Fibroblast of upper back skin (primary cell): ENCODE measurements at regions not wholly inside any gene's neighbourhood (a gene's known extent, or its start where the extent isn't known, plus 50 kb on each side); places are given as distances from the start of the nearest gene placed in this dataset.
"Not testable (repeated sequence)": the region's sequence is repeated elsewhere in the genome, so short reads cannot be mapped to it uniquely, and the experiment has no call there.

ENCODE experiments used
- DNase-seq: peaks from one replicate; pipeline ENCODE4 v3.0.0-alpha.2; 2013

DNA sequence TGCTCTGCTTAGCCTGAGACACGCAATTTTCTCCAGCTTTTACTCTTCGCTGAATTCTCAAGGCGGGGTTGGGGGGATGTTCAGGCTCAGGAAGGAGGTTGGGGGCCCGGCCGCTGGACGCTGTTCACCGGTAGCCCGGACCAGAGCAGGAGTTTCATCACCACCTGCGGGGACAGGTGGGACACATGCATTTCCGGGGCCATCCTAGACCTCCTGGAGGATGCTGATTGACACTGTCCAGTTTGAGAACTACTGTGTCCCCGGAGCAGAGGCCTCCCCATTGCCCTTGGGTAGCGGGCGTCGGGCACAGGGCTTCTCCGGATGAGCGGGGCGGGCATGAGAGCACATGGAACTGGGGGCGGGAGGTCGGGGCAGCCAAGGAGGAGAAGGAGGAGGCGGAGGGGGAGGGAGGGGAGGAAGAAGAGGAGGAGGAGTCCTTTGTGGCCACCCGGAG lies 144.0 kb upstream of the GRK3 start:
- no peak for DNase-seq

GRCh38 chr22:25420925-25421904 lies 143.3 kb upstream of the GRK3 start:
- DNase-seq, result no peak

GRCh38 chr22:25426530-25427308 lies 137.8 kb upstream of the GRK3 start:
- DNase-seq, result not testable (repeated sequence)

GRCh38 chr22:25431637-25432342 lies 132.7 kb upstream of the GRK3 start:
- not testable (repeated sequence) for DNase-seq

GRCh38 chr22:25433381-25433970 lies 131.0 kb upstream of the GRK3 start:
- not testable (repeated sequence) for DNase-seq

DNA sequence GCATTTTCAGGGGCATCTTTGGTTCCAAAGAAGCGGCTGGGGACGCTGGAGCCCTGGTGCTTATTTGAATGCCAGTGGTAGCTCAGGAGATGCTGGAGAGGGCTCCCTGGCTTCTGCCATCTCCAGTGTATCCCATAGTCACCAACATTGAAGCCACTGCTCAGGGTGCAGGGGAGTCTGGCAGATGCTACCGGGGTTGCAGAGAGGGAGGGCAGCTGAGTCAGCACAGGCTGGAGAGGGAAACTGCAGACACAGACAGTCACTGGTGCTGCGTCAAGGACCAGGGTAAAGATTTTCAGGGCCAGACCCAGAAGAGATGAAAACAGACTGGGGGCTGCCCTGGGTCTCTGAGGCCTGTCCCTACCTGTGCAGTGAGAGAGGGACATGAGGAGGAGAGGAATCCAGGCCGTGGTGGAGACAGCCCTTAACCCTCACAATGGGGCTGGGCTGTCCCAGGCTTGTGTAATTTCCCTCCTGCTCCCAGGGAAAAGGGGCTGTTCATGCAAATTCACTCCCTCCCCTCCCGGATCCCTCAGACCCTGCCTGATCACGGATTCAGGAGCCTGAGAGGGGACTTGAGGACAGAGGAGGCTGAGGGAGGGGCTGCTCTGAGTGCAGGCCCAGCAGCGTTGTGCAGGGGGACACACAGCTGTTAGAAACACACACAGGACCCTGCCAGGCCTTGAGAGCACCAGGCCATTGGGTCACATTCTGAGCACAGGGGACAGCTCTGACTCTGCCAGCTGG lies 126.9 kb upstream of the GRK3 start:
- DNase-seq, result no peak

DNA sequence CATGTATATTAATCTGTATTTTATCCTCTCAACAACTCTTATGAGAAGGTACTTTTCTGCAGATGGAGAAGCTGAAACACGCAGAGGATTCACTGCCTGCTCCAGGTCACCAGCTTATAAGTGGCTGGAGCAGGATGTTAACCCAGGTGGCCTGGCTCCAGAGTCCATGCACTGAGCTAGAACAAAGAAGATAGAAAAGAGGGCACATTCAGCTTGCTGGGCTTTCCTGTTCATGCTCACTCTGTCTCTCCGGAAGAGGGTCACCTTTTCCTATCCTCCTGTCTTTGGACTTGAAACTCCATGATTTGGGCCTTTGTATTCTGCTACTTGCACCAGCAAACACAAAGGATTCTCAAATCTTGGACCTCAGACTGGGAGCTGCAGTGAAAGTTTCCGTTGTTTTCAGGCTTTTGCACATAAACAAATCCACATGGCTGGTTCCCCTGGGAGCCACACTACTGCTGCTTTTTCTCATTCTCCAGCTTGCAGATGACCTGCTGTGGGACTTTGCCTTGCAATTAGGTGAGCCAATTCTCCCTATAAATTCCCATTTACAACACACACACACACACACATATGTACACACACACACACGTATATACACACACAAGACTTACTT lies 117.3 kb upstream of the GRK3 start:
- no peak for DNase-seq

GRCh38 chr22:25447686-25448434 lies 116.6 kb upstream of the GRK3 start:
- peak; percentile 86 for DNase-seq

GRCh38 chr22:25448435-25449051 lies 115.9 kb upstream of the GRK3 start:
- DNase-seq, result peak; percentile 4

GRCh38 chr22:25449781-25450317 lies 114.6 kb upstream of the GRK3 start:
- no peak for DNase-seq

DNA sequence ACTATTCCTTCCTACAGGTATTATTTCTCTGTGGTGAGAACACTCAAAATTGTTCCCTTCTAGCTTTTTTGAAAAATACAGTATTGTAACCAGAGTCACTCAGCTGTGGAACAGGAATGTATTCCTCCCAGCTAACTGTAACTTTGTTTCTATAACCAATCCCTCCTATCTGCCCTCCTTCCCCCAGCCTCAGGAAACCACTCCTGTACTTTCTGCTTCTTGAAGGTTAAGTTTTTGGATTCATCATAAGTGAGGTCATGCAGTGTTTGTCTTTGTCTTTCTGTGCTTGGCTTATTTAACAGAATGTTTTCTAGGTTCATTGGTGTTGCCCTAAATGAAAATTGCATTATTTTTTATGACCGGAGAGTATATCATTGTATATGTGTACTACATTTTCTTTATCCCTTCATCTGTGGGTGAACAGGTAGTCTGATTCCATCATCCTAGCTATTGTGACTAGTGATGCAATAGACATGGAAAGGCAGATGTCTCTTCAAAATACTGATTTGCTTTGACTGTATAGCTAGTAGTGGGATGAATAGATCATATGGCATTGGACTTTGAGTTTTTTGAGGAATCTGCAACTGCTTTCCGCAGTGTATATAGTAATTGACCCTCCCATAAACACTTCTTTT lies 112.9 kb upstream of the GRK3 start:
- DNase-seq, result no peak

DNA sequence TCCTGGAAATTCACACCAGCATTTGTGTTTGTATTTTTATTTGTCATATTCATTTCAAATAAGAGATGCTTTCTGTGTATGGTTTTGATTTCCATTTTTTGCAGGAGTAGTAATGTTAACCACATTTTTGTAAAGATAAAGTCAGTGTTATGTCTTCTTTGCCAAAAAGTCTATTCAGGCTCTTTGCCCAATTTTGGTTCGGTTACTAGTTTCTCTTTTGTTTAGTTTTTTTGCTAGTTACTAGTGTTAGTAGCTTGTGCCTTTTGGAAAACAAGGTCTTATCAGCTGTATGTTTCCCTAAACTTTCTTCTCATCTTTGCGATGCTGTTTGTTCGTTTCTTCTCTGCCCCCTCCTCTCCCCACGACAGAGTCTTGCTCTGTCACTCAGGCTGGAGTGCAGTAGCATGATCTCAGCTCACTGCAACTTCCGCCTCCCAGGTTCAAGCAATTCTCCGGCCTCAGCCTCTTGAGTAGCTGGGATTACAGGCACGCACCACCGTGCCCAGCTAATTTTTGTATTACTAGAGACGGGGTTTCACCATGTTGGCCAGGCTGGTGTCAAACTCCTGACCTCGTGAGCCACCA lies 112.3 kb upstream of the GRK3 start:
- DNase-seq, result peak; percentile 6

DNA sequence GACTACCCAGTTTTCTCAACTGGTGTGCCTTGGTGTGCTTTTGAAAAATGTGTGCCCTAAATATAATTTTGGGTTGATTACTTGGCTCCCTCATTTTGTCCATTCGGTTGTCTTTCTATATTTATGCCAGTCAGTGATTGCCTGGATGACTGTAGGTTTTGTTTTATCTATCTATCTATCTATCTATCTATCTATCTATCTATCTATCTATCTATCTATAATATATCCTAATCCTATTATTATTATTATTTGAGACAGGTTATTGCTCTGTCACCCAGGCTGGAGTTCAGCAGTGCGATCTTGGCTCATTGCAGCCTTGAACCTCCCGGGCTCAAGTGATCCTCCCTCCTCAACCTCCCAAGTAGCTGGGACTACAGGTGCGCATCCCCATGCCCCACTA lies 111.4 kb upstream of the GRK3 start:
- DNase-seq, result no peak

DNA sequence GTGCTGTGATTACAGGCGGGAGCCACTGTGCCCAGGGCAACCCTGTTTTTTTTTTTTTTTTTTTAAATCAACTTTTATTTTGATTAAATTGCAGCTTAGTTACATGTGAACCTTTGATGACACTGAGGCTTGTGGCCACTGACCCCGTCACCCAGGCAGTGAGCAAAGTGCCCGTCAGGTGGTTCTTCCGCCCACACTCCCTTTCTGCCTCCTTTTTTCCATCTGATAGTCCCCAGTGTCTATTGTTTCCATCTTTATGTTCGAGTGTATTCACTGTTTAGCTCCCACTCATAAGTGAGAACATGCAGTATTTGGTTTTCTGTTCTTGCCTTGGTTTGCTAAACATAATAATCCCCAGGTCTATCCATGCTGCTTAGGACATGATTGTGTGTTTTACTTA lies 110.9 kb upstream of the GRK3 start:
- DNase-seq, result no peak

GRCh38 chr22:25456300-25457043 lies 108.0 kb upstream of the GRK3 start:
- DNase-seq, result not testable (repeated sequence)

DNA sequence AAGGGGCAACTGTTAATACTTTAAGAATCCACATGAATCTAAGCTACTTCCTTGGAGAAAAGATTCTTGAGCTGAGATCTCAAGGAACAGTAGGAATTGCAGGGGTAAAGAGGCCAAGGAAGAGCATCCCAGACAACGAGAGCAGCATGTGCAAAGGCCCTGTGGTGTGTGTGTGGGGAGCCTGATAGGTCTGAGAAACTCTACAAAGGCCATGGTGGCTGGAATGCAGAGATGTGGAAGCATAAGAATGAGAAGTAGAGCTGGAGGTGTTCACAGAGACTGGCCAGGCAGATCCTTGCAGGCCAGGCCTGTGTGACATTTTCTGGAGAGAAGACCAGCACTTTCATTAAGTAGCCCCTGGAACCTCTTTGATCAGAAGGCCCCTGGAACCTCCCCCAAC lies 105.8 kb upstream of the GRK3 start:
- DNase-seq, result not testable (repeated sequence)

- DNase-seq, result not testable (repeated sequence)
These were observed 103.8 kb upstream of the GRK3 start for GRCh38 chr22:25460682-25461081.

DNA sequence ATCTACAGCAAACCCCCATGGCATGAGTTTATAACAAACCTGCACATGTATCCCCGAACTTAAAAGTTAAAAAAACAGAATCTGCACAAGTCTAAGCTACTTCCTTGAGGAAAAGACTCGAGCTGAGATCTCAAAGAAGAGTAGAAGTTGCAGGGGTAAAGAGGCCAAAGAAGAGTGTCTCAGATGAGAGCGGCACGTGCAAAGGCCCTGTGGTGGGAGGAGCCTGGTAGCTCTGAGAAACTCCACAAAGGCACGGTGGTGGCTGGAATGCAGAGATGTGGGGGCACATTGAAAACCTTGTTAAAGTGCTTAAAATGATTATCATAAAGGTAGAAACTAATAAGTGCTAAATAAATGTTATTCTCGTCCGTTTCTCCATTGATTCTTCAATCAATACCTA lies 103.2 kb upstream of the GRK3 start:
- no peak for DNase-seq
